ENCODE measurements at regions not wholly inside any gene's neighbourhood (a gene's known extent, or its start where the extent isn't known, plus 50 kb on each side); places are given as distances from the start of the nearest gene placed in this dataset.

DNA sequence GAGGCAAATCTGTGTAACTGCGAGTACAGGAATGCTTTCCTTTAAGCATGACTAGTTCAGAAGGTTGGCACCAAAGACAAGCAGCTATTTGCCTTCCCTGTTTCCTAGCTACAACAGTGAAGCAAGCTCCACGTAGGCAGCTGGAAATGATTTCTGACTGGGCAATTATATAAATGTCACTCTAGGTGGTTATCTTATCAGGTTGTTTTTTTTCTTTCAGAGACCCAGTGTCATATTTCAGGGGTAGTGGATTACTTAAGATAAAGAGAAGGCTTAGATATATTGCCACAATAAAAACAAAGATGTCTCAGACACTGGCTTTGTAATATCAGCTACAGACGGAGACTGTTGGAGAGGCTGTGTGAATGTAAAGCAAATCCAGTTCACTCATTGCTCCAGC, 748.9 kb upstream of the NXPH2 start:
- Mint-ChIP-seq H3K4me1 (ENCODE audit: insufficient read depth, unreplicated experiment) (no peaks in the 10 kb centered on the region), H3K27me3 (ENCODE audit: insufficient read depth, unreplicated experiment) (no peaks in the 10 kb centered on the region), H3K9me3 (ENCODE audit: unreplicated experiment) (peaks cover 8% of the 10 kb centered on the region), H3K4me3 (ENCODE audit: unreplicated experiment) (no peak overlapping the region), H3K36me3 (ENCODE audit: insufficient read depth, unreplicated experiment) (no peaks in the 10 kb centered on the region), H3K27ac (ENCODE audit: low read depth, unreplicated experiment) (no peak overlapping the region)
- BruUV-seq (replicated peaks), result no TSS peak
- ChIA-PET POLR2A (no interaction called here), CTCF (no interaction called here)
- DNase-seq (ENCODE audit: unreplicated experiment), result no peak
- intact Hi-C loops (cut with micrococcal nuclease), result no loop called here
- TF ChIP-seq CTCF (IDR thresholded peaks at IDR 0.05; ENCODE audit: unreplicated experiment), result no peak

- Mint-ChIP-seq H3K36me3 (ENCODE audit: insufficient read depth, unreplicated experiment) (no peaks in the 10 kb centered on the region), H3K4me3 (ENCODE audit: unreplicated experiment) (no peak overlapping the region), H3K9me3 (ENCODE audit: unreplicated experiment) (peaks cover 8% of the 10 kb centered on the region), H3K27ac (ENCODE audit: low read depth, unreplicated experiment) (no peak overlapping the region), H3K27me3 (ENCODE audit: insufficient read depth, unreplicated experiment) (no peaks in the 10 kb centered on the region), H3K4me1 (ENCODE audit: insufficient read depth, unreplicated experiment) (no peaks in the 10 kb centered on the region)
- ChIA-PET POLR2A (no interaction called here), CTCF (no interaction called here)
- TF ChIP-seq CTCF (IDR thresholded peaks at IDR 0.05; ENCODE audit: unreplicated experiment), result no peak
- DNase-seq (ENCODE audit: unreplicated experiment), result no peak
- BruUV-seq (replicated peaks), result no TSS peak
- intact Hi-C loops (cut with micrococcal nuclease), result no loop called here
These were observed 746.6 kb upstream of the NXPH2 start for GRCh38 chr2:139526781-139527180.

DNA sequence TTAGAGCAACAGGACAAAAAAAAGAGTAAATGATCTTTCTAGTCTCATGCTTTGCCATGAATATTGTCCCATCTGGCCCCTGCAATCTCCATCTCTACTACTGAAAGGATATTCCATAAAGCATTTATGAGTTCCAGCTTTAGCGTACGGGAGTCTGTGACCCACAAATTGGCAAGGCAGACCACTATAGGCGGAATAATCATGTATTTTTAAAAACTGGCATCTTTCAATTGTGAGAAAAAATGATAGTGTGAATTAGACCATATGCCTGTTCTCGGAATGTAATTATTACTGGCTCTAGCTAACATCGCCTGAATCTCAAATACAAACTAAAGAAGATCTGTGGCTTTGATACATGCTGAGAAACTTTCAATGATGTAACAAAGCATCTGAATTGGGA, 738.1 kb upstream of the NXPH2 start:
- BruUV-seq (replicated peaks), result no TSS peak
- no peaks in the 10 kb centered on the region for H3K27me3 Mint-ChIP-seq (ENCODE audit: insufficient read depth, unreplicated experiment)
- CTCF ChIA-PET, result no interaction called here
- intact Hi-C loops (cut with micrococcal nuclease), result no loop called here
- H3K4me3 Mint-ChIP-seq (ENCODE audit: unreplicated experiment), result no peak overlapping the region
- POLR2A ChIA-PET, result no interaction called here
- peaks cover 8% of the 10 kb centered on the region for H3K9me3 Mint-ChIP-seq (ENCODE audit: unreplicated experiment)
- DNase-seq (ENCODE audit: unreplicated experiment), result no peak
- H3K36me3 Mint-ChIP-seq (ENCODE audit: insufficient read depth, unreplicated experiment), result no peaks in the 10 kb centered on the region
- H3K4me1 Mint-ChIP-seq (ENCODE audit: insufficient read depth, unreplicated experiment), result no peaks in the 10 kb centered on the region
- no peak for TF ChIP-seq CTCF (IDR thresholded peaks at IDR 0.05; ENCODE audit: unreplicated experiment)
- no peak overlapping the region for H3K27ac Mint-ChIP-seq (ENCODE audit: low read depth, unreplicated experiment)

- no peak for TF ChIP-seq CTCF (IDR thresholded peaks at IDR 0.05; ENCODE audit: unreplicated experiment)
- H3K27ac Mint-ChIP-seq (ENCODE audit: low read depth, unreplicated experiment), result no peak overlapping the region
- CTCF ChIA-PET, result no interaction called here
- no TSS peak for BruUV-seq (replicated peaks)
- no peak for DNase-seq (ENCODE audit: unreplicated experiment)
- no peaks in the 10 kb centered on the region for H3K4me1 Mint-ChIP-seq (ENCODE audit: insufficient read depth, unreplicated experiment)
- no peak overlapping the region for H3K4me3 Mint-ChIP-seq (ENCODE audit: unreplicated experiment)
- POLR2A ChIA-PET, result no interaction called here
- peaks cover 8% of the 10 kb centered on the region for H3K27me3 Mint-ChIP-seq (ENCODE audit: insufficient read depth, unreplicated experiment)
- no peaks in the 10 kb centered on the region for H3K36me3 Mint-ChIP-seq (ENCODE audit: insufficient read depth, unreplicated experiment)
- intact Hi-C loops (cut with micrococcal nuclease), result no loop called here
- peaks cover 2% of the 10 kb centered on the region for H3K9me3 Mint-ChIP-seq (ENCODE audit: unreplicated experiment)
These were observed 734.8 kb upstream of the NXPH2 start for GRCh38 chr2:139514951-139515350.

Measured in MCF 10A (cell line).